CD4-positive, alpha-beta T cell treated with Interleukin-21 for 1 hour (primary cell): ENCODE measurements at regions not wholly inside any gene's neighbourhood (a gene's known extent, or its start where the extent isn't known, plus 50 kb on each side); places are given as distances from the start of the nearest gene placed in this dataset.

Source experiments
- DNase-seq: peaks from one replicate; pipeline ENCODE4 v3.0.0-alpha.2; 2020

GRCh38 chr4:137198791-137199190, 333.5 kb downstream of the PCDH18 start:
- DNase-seq: no peak

- no peak for DNase-seq
Observed at GRCh38 chr4:137194670-137195069, 337.6 kb downstream of the PCDH18 start.

GRCh38 chr4:137193564-137193963, 338.7 kb downstream of the PCDH18 start:
- DNase-seq: no peak

- no peak for DNase-seq
Observed at GRCh38 chr4:137181293-137181899, 350.9 kb downstream of the PCDH18 start.

GRCh38 chr4:137180349-137180748, 351.9 kb downstream of the PCDH18 start:
- DNase-seq: no peak

GRCh38 chr4:137156807-137157206, 375.5 kb downstream of the PCDH18 start:
- no peak for DNase-seq

GRCh38 chr4:137156054-137156453, 376.2 kb downstream of the PCDH18 start:
- no peak for DNase-seq

GRCh38 chr4:137131201-137131600, 401.1 kb downstream of the PCDH18 start:
- no peak for DNase-seq

- DNase-seq: no peak
Observed at GRCh38 chr4:137129845-137130244, 402.4 kb downstream of the PCDH18 start.

GRCh38 chr4:137129441-137129840, 402.9 kb downstream of the PCDH18 start:
- DNase-seq: no peak

GRCh38 chr4:137125011-137125410, 407.3 kb downstream of the PCDH18 start:
- no peak for DNase-seq

- no peak for DNase-seq
Observed at GRCh38 chr4:137124278-137124932, 407.9 kb downstream of the PCDH18 start.

GRCh38 chr4:137122876-137123275, 409.4 kb downstream of the PCDH18 start:
- no peak for DNase-seq

GRCh38 chr4:137116144-137116543, 416.1 kb downstream of the PCDH18 start:
- DNase-seq: no peak

- DNase-seq: no peak
Observed at GRCh38 chr4:137106733-137107132, 425.6 kb downstream of the PCDH18 start.

GRCh38 chr4:137106287-137106686, 426.0 kb downstream of the PCDH18 start:
- no peak for DNase-seq

GRCh38 chr4:137090951-137091350, 441.3 kb downstream of the PCDH18 start:
- DNase-seq: no peak

GRCh38 chr4:137083571-137084135, 448.6 kb downstream of the PCDH18 start:
- DNase-seq: no peak

GRCh38 chr4:137082061-137082460, 450.2 kb downstream of the PCDH18 start:
- no peak for DNase-seq

- DNase-seq: no peak
Observed at GRCh38 chr4:137076908-137077307, 455.4 kb downstream of the PCDH18 start.

GRCh38 chr4:137075586-137075985, 456.7 kb downstream of the PCDH18 start:
- no peak for DNase-seq

GRCh38 chr4:137070614-137071013, 461.7 kb downstream of the PCDH18 start:
- no peak for DNase-seq

GRCh38 chr4:137069473-137069872, 462.8 kb downstream of the PCDH18 start:
- DNase-seq: no peak

GRCh38 chr4:137067735-137068134, 464.6 kb downstream of the PCDH18 start:
- no peak for DNase-seq

- DNase-seq: no peak
Observed at GRCh38 chr4:137065311-137065710, 467.0 kb downstream of the PCDH18 start.
